GM19193 (cell line): ENCODE measurements at regions not wholly inside any gene's neighbourhood (a gene's known extent, or its start where the extent isn't known, plus 50 kb on each side); places are given as distances from the start of the nearest gene placed in this dataset.

Source experiments
- POLR2A ChIP-seq: IDR thresholded peaks from 4 replicates; pipeline ENCODE4 v1.6.1; 2011; ENCODE audit not compliant: insufficient read depth, insufficient read length; ENCODE audit errors: extremely low read depth

GRCh38 chr2:207437524-207438143 lies 92.1 kb upstream of the CREB1 start:
- TF ChIP-seq POLR2A: no peak

- no peak for TF ChIP-seq POLR2A
These were observed 91.2 kb upstream of the CREB1 start for GRCh38 chr2:207438414-207439126.

- TF ChIP-seq POLR2A: no peak
These were observed 85.0 kb upstream of the CREB1 start for GRCh38 chr2:207444756-207445155.

GRCh38 chr2:207446653-207447052 lies 83.1 kb upstream of the CREB1 start:
- no peak for TF ChIP-seq POLR2A

GRCh38 chr2:207448006-207448405 lies 81.8 kb upstream of the CREB1 start:
- TF ChIP-seq POLR2A: no peak

GRCh38 chr2:207449642-207450165 lies 80.1 kb upstream of the CREB1 start:
- TF ChIP-seq POLR2A: no peak

GRCh38 chr2:207450186-207450585 lies 79.6 kb upstream of the CREB1 start:
- TF ChIP-seq POLR2A: no peak

- TF ChIP-seq POLR2A: no peak
These were observed 71.2 kb upstream of the CREB1 start for GRCh38 chr2:207458582-207458981.

- TF ChIP-seq POLR2A: no peak
These were observed 69.6 kb upstream of the CREB1 start for GRCh38 chr2:207459990-207460757.

GRCh38 chr2:207463433-207463832 lies 66.3 kb upstream of the CREB1 start:
- TF ChIP-seq POLR2A: no peak

GRCh38 chr2:207464007-207464406 lies 65.8 kb upstream of the CREB1 start:
- TF ChIP-seq POLR2A: no peak

GRCh38 chr2:207465894-207466293 lies 63.9 kb upstream of the CREB1 start:
- TF ChIP-seq POLR2A: no peak

- no peak for TF ChIP-seq POLR2A
These were observed 61.9 kb upstream of the CREB1 start for GRCh38 chr2:207467716-207468347.

GRCh38 chr2:207468488-207468887 lies 61.3 kb upstream of the CREB1 start:
- TF ChIP-seq POLR2A: no peak

- TF ChIP-seq POLR2A: no peak
These were observed 60.3 kb upstream of the CREB1 start for GRCh38 chr2:207469451-207469850.
